WTC11 (cell line): ENCODE measurements at regions not wholly inside any gene's neighbourhood (a gene's known extent, or its start where the extent isn't known, plus 50 kb on each side); places are given as distances from the start of the nearest gene placed in this dataset.

Experiments
- ATAC-seq: fragments of 200-7000 bp; cut with Tn5 transposase; 2 replicates; pipeline ENCODE4 v1.10.0; 2021; ENCODE audit warnings: mild to moderate bottlenecking, moderate library complexity
- CTCF ChIA-PET: fragments of 300-600 bp; sonication (Branson Sonifier 250); formaldehyde crosslinking; loops from one replicate; lab custom pipeline; 2021; ENCODE audit warnings: antibody characterized with exemption; lab: Charles Lee
- POLR2A ChIA-PET: fragments of 350-600 bp; sonication (Branson Sonifier 250); formaldehyde crosslinking; loops from one replicate; lab custom pipeline; 2021; ENCODE audit warnings: antibody characterized with exemption; lab: Charles Lee
- DNase-seq: peaks from one replicate; pipeline ENCODE4 v3.0.0; 2021; ENCODE audit warnings: low spot score
- H3K27ac Mint-ChIP-seq: 2 replicates; pipeline ENCODE4 v1.8.0; 2021; ENCODE audit warnings: mixed read lengths
- H3K27me3 Mint-ChIP-seq: 2 replicates; pipeline ENCODE4 v1.8.0; 2021; ENCODE audit warnings: low read depth, mild to moderate bottlenecking, moderate library complexity, mixed read lengths
- H3K36me3 Mint-ChIP-seq: 2 replicates; pipeline ENCODE4 v1.8.0; 2021; ENCODE audit warnings: mixed read lengths
- H3K4me1 Mint-ChIP-seq: 2 replicates; pipeline ENCODE4 v1.8.0; 2022; ENCODE audit warnings: mixed read lengths
- H3K4me3 Mint-ChIP-seq: 2 replicates; pipeline ENCODE4 v1.8.0; 2021; ENCODE audit warnings: mild to moderate bottlenecking, moderate library complexity, mixed read lengths
- H3K9me3 Mint-ChIP-seq: 2 replicates; pipeline ENCODE4 v1.8.0; 2021; ENCODE audit warnings: mixed read lengths
- ATF1 ChIP-seq: sonication (generic); formaldehyde crosslinking; IDR thresholded peaks from 2 replicates; pipeline ENCODE4 v1.8.1; 2023; ENCODE audit warnings: mild to moderate bottlenecking, moderate library complexity, missing genetic modification reagents
- ATF2 ChIP-seq: sonication (generic); formaldehyde crosslinking; IDR thresholded peaks from 2 replicates; pipeline ENCODE4 v1.8.1; 2022; ENCODE audit warnings: low read depth, missing genetic modification reagents, borderline replicate concordance
- ETV6 ChIP-seq: sonication (generic); formaldehyde crosslinking; IDR thresholded peaks from 2 replicates; pipeline ENCODE4 v1.8.1; 2022; ENCODE audit warnings: mild to moderate bottlenecking, missing genetic modification reagents
- GABPB1 ChIP-seq: sonication (generic); formaldehyde crosslinking; IDR thresholded peaks from 2 replicates; pipeline ENCODE4 v1.8.1; 2023; ENCODE audit warnings: mild to moderate bottlenecking, missing genetic modification reagents
- HMGA2 ChIP-seq: fragments of 250-450 bp; sonication (Bioruptor Pico); IDR thresholded peaks from 2 replicates; pipeline ENCODE4 v1.4.0; 2021; ENCODE audit warnings: mild to moderate bottlenecking, moderate library complexity
- MAX ChIP-seq: sonication (generic); formaldehyde crosslinking; IDR thresholded peaks from 2 replicates; pipeline ENCODE4 v1.8.0; 2022; ENCODE audit warnings: mild to moderate bottlenecking, missing genetic modification reagents
- MLX ChIP-seq: sonication (generic); formaldehyde crosslinking; IDR thresholded peaks from 2 replicates; pipeline ENCODE4 v1.8.1; 2023; ENCODE audit warnings: mild to moderate bottlenecking, missing genetic modification reagents, moderate library complexity
- NR3C1 ChIP-seq: sonication (generic); formaldehyde crosslinking; conservative IDR thresholded peaks from 2 replicates; pipeline ENCODE4 v1.8.1; 2023; ENCODE audit warnings: low read depth, mild to moderate bottlenecking, missing genetic modification reagents
- PRRX2 ChIP-seq: fragments of 250-450 bp; sonication (Bioruptor Pico); IDR thresholded peaks from 2 replicates; pipeline ENCODE4 v1.8.0; 2021; ENCODE audit warnings: mild to moderate bottlenecking
- SOX15 ChIP-seq: fragments of 250-450 bp; sonication (Bioruptor Pico); IDR thresholded peaks from 2 replicates; pipeline ENCODE4 v1.9.0; 2021; ENCODE audit warnings: mild to moderate bottlenecking
- USF2 ChIP-seq: sonication (generic); formaldehyde crosslinking; IDR thresholded peaks from 2 replicates; pipeline ENCODE4 v1.8.1; 2023; ENCODE audit warnings: mild to moderate bottlenecking, missing genetic modification reagents, moderate library complexity
- ZBTB21 ChIP-seq: sonication (generic); formaldehyde crosslinking; IDR thresholded peaks from 2 replicates; pipeline ENCODE4 v1.8.1; 2023; ENCODE audit warnings: mild to moderate bottlenecking, missing genetic modification reagents, borderline replicate concordance
- ZNF121 ChIP-seq: sonication (generic); formaldehyde crosslinking; IDR thresholded peaks from 2 replicates; pipeline ENCODE4 v1.8.0; 2023; ENCODE audit warnings: missing genetic modification reagents
- ZNF317 ChIP-seq: sonication (generic); formaldehyde crosslinking; IDR thresholded peaks from 2 replicates; pipeline ENCODE4 v1.8.1; 2023; ENCODE audit warnings: low read depth, mild to moderate bottlenecking, moderate library complexity, missing genetic modification reagents, borderline replicate concordance
- ZNF396 ChIP-seq: fragments of 250-450 bp; sonication (Bioruptor Pico); IDR thresholded peaks from 2 replicates; pipeline ENCODE4 v1.8.0; 2021; ENCODE audit warnings: mild to moderate bottlenecking, moderate library complexity, borderline replicate concordance
- TF ChIP-seq, protein P1 (sequence below): sonication (generic); formaldehyde crosslinking; IDR thresholded peaks from 2 replicates; pipeline ENCODE4 v1.8.0; 2022; ENCODE audit warnings: mild to moderate bottlenecking, missing genetic modification reagents
- TF ChIP-seq, protein P2 (sequence below): sonication (generic); formaldehyde crosslinking; IDR thresholded peaks from 2 replicates; pipeline ENCODE4 v1.8.1; 2022; ENCODE audit warnings: low read depth, mild to moderate bottlenecking, moderate library complexity, missing genetic modification reagents, borderline replicate concordance
- TF ChIP-seq, protein P3 (sequence below): sonication (generic); formaldehyde crosslinking; IDR thresholded peaks from 2 replicates; pipeline ENCODE4 v1.8.0; 2022; ENCODE audit warnings: mild to moderate bottlenecking, missing genetic modification reagents
- TF ChIP-seq, protein P4 (sequence below): sonication (generic); formaldehyde crosslinking; IDR thresholded peaks from 2 replicates; pipeline ENCODE4 v1.8.0; 2023; ENCODE audit warnings: missing genetic modification reagents, mild to moderate bottlenecking, borderline replicate concordance

DNA sequence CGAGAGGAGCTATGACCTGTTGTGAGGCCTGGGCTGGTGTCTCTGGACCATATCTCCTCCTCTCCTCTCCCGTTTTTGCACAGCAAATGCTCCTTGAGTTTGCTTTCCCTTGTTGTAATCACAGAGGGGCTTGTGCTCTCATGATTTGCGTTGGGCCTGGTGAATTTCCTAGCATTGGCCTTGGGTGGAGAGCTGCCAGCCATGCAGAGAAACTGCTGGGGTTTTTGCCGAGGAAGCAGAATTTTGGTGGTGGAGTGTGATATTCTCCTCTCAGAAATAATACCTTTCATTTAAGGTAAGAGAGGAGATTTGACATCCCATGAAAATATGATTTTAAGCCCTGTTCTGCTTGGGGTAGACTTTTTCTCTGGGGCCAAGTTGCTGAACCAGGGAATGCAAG lies 175.7 kb upstream of the CADM1 start:
- no peaks in the 10 kb centered on the region; the same call in none of the 2 replicates for H3K27me3 Mint-ChIP-seq
- H3K4me1 Mint-ChIP-seq: peaks cover 7% of the 10 kb centered on the region
- CTCF ChIA-PET: interaction anchor here (0.8 to 3.2 kb wide), 15 partner anchors 9 to 355 kb away, joined by 3 to 15 read pairs (median 5); no protein-coding TSS in a partner anchor
- no peak for TF ChIP-seq ATF2 (CRISPR knock-in tag)
- TF ChIP-seq ZNF121: no peak
- TF ChIP-seq PRRX2 (CRISPR knock-in tag): no peak
- no peak for TF ChIP-seq ATF1
- TF ChIP-seq, protein P1, sequence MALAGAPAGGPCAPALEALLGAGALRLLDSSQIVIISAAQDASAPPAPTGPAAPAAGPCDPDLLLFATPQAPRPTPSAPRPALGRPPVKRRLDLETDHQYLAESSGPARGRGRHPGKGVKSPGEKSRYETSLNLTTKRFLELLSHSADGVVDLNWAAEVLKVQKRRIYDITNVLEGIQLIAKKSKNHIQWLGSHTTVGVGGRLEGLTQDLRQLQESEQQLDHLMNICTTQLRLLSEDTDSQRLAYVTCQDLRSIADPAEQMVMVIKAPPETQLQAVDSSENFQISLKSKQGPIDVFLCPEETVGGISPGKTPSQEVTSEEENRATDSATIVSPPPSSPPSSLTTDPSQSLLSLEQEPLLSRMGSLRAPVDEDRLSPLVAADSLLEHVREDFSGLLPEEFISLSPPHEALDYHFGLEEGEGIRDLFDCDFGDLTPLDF (CRISPR knock-in tag): no peak
- TF ChIP-seq GABPB1 (CRISPR knock-in tag): no peak
- TF ChIP-seq, protein P2, sequence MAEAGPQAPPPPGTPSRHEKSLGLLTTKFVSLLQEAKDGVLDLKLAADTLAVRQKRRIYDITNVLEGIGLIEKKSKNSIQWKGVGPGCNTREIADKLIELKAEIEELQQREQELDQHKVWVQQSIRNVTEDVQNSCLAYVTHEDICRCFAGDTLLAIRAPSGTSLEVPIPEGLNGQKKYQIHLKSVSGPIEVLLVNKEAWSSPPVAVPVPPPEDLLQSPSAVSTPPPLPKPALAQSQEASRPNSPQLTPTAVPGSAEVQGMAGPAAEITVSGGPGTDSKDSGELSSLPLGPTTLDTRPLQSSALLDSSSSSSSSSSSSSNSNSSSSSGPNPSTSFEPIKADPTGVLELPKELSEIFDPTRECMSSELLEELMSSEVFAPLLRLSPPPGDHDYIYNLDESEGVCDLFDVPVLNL (CRISPR knock-in tag): no peak
- no peak for TF ChIP-seq SOX15 (CRISPR knock-in tag)
- no peak for TF ChIP-seq ZNF396 (CRISPR knock-in tag)
- TF ChIP-seq MAX (CRISPR knock-in tag): no peak
- TF ChIP-seq, protein P3, sequence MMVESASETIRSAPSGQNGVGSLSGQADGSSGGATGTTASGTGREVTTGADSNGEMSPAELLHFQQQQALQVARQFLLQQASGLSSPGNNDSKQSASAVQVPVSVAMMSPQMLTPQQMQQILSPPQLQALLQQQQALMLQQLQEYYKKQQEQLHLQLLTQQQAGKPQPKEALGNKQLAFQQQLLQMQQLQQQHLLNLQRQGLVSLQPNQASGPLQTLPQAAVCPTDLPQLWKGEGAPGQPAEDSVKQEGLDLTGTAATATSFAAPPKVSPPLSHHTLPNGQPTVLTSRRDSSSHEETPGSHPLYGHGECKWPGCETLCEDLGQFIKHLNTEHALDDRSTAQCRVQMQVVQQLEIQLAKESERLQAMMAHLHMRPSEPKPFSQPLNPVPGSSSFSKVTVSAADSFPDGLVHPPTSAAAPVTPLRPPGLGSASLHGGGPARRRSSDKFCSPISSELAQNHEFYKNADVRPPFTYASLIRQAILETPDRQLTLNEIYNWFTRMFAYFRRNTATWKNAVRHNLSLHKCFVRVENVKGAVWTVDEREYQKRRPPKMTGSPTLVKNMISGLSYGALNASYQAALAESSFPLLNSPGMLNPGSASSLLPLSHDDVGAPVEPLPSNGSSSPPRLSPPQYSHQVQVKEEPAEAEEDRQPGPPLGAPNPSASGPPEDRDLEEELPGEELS (CRISPR knock-in tag): no peak
- no peak for TF ChIP-seq ZNF317 (CRISPR knock-in tag)
- TF ChIP-seq ETV6: no peak
- TF ChIP-seq, protein P4, sequence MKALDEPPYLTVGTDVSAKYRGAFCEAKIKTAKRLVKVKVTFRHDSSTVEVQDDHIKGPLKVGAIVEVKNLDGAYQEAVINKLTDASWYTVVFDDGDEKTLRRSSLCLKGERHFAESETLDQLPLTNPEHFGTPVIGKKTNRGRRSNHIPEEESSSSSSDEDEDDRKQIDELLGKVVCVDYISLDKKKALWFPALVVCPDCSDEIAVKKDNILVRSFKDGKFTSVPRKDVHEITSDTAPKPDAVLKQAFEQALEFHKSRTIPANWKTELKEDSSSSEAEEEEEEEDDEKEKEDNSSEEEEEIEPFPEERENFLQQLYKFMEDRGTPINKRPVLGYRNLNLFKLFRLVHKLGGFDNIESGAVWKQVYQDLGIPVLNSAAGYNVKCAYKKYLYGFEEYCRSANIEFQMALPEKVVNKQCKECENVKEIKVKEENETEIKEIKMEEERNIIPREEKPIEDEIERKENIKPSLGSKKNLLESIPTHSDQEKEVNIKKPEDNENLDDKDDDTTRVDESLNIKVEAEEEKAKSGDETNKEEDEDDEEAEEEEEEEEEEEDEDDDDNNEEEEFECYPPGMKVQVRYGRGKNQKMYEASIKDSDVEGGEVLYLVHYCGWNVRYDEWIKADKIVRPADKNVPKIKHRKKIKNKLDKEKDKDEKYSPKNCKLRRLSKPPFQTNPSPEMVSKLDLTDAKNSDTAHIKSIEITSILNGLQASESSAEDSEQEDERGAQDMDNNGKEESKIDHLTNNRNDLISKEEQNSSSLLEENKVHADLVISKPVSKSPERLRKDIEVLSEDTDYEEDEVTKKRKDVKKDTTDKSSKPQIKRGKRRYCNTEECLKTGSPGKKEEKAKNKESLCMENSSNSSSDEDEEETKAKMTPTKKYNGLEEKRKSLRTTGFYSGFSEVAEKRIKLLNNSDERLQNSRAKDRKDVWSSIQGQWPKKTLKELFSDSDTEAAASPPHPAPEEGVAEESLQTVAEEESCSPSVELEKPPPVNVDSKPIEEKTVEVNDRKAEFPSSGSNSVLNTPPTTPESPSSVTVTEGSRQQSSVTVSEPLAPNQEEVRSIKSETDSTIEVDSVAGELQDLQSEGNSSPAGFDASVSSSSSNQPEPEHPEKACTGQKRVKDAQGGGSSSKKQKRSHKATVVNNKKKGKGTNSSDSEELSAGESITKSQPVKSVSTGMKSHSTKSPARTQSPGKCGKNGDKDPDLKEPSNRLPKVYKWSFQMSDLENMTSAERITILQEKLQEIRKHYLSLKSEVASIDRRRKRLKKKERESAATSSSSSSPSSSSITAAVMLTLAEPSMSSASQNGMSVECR (CRISPR knock-in tag): no peak
- TF ChIP-seq NR3C1 (CRISPR knock-in tag): no peak
- POLR2A ChIA-PET: no interaction called here
- H3K36me3 Mint-ChIP-seq: no peaks in the 10 kb centered on the region
- no peak overlapping the region for H3K4me3 Mint-ChIP-seq
- H3K9me3 Mint-ChIP-seq: peaks cover 9% of the 10 kb centered on the region
- no peak for ATAC-seq
- no peak overlapping the region for H3K27ac Mint-ChIP-seq
- no peak for DNase-seq

DNA sequence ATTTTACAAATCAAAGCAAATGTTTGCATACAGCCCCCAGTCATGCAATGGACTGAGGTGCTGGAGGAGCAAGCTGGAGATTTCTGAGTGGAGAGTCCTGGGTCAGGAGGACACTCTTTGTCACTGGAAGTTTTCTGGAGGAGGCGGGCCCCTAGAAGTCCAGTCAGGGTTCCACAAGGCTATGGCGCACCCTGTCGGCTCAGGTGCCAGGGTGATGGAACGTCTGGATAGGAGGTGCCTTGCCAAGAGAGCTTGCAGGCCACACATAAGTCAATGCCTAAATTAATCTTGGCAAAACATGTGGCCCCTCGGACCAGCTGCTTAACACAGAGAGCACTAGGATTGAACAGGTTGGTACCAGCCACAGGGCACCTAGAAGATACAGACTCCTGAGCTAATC lies 174.7 kb upstream of the CADM1 start:
- Mint-ChIP-seq H3K4me1 (peaks cover 14% of the 10 kb centered on the region), H3K4me3 (no peak overlapping the region), H3K27me3 (no peaks in the 10 kb centered on the region; the same call in 1 of the 2 replicates), H3K9me3 (no peaks in the 10 kb centered on the region), H3K27ac (no peak overlapping the region), H3K36me3 (no peaks in the 10 kb centered on the region)
- ChIA-PET CTCF (interaction anchor here (0.6 to 3.2 kb wide), 40 partner anchors 8 to 399 kb away, joined by 3 to 15 read pairs (median 4); no protein-coding TSS in a partner anchor), POLR2A (no interaction called here)
- peak; percentile 86 for ATAC-seq
- DNase-seq: peak; percentile 71
- TF ChIP-seq USF2 (no peak), ETV6 (no peak), ZBTB21 (CRISPR knock-in tag) (no peak), ZNF317 (CRISPR knock-in tag) (no peak), HMGA2 (CRISPR knock-in tag) (no peak), MLX (CRISPR knock-in tag) (no peak), ATF2 (CRISPR knock-in tag) (no peak)
